GM23248 (cell line): ENCODE measurements at regions not wholly inside any gene's neighbourhood (a gene's known extent, or its start where the extent isn't known, plus 50 kb on each side); places are given as distances from the start of the nearest gene placed in this dataset.

ENCODE experiments used
- DNase-seq: peaks from one replicate; pipeline ENCODE4 v3.0.0-alpha.2; 2015
- H2AFZ ChIP-seq: fragments of 200-600 bp; sonication (generic); 2 replicates; pipeline ENCODE4 v1.6.1; 2016; ENCODE audit warnings: antibody characterized with exemption
- H3F3A ChIP-seq: fragments of 200-600 bp; sonication (generic); 2 replicates; pipeline ENCODE4 v1.6.1; 2016; ENCODE audit warnings: mild to moderate bottlenecking, antibody characterized with exemption, mixed run types; ENCODE audit not compliant: insufficient read depth
- H3K27ac ChIP-seq: fragments of 200-600 bp; sonication (generic); 2 replicates; pipeline ENCODE4 v1.5.1; 2016; ENCODE audit warnings: mild to moderate bottlenecking
- H3K27me3 ChIP-seq: fragments of 200-600 bp; sonication (generic); replicated peaks from 2 replicates; pipeline ENCODE4 v1.6.1; 2016; ENCODE audit warnings: mild to moderate bottlenecking; ENCODE audit not compliant: insufficient read depth
- H3K36me3 ChIP-seq: fragments of 200-600 bp; sonication (generic); 2 replicates; pipeline ENCODE4 v1.6.1; 2016; ENCODE audit warnings: low read depth, mild to moderate bottlenecking
- H3K4me1 ChIP-seq: fragments of 200-600 bp; sonication (generic); 2 replicates; pipeline ENCODE4 v1.6.1; 2016; ENCODE audit warnings: mild to moderate bottlenecking; ENCODE audit not compliant: insufficient read depth
- H3K4me2 ChIP-seq: fragments of 200-600 bp; sonication (generic); one replicate; pipeline ENCODE4 v1.6.1; 2016; ENCODE audit warnings: mild to moderate bottlenecking; ENCODE audit not compliant: unreplicated experiment
- H3K4me3 ChIP-seq: fragments of 200-600 bp; sonication (generic); 2 replicates; pipeline ENCODE4 v1.5.1; 2016; ENCODE audit warnings: mild to moderate bottlenecking
- H3K79me2 ChIP-seq: fragments of 200-600 bp; sonication (generic); 2 replicates; pipeline ENCODE4 v1.6.1; 2016; ENCODE audit warnings: mild to moderate bottlenecking; ENCODE audit not compliant: insufficient read depth
- H3K9ac ChIP-seq: fragments of 200-600 bp; sonication (generic); 2 replicates; pipeline ENCODE4 v1.6.1; 2016; ENCODE audit warnings: mild to moderate bottlenecking
- H3K9me2 ChIP-seq: fragments of 200-600 bp; sonication (generic); 2 replicates; pipeline ENCODE4 v1.6.1; 2016; ENCODE audit warnings: mixed run types, mild to moderate bottlenecking, moderate library complexity; ENCODE audit not compliant: insufficient read depth
- H3K9me3 ChIP-seq: fragments of 200-600 bp; sonication (generic); one replicate; pipeline ENCODE4 v1.6.1; 2017; ENCODE audit warnings: low read depth
- H4K20me1 ChIP-seq: fragments of 200-600 bp; sonication (generic); 2 replicates; pipeline ENCODE4 v1.6.0; 2016; ENCODE audit not compliant: insufficient read depth
- EZH2 ChIP-seq: fragments of 200-600 bp; sonication (generic); IDR thresholded peaks from 2 replicates; pipeline ENCODE4 v1.6.1; 2018; ENCODE audit warnings: antibody characterized with exemption, mild to moderate bottlenecking; ENCODE audit not compliant: insufficient read depth, poor library complexity, severe bottlenecking
- EZH2phosphoT487 ChIP-seq: fragments of 200-600 bp; sonication (generic); IDR thresholded peaks from 2 replicates; pipeline ENCODE4 v1.6.1; 2018; ENCODE audit warnings: antibody characterized with exemption, moderate library complexity, mild to moderate bottlenecking, low read depth; ENCODE audit not compliant: insufficient read depth
- WGBS, 2 experiments: methylation state at CpG; one replicate each; pipeline ENCODE4 v1.1.6; 2015 to 2017; ENCODE audit warnings: low lambda C conversion rate in 2 of 2, low coverage in 1 of 2; ENCODE audit errors: missing lambda C conversion rate in 2 of 2; 5-methylcytosine and 5-hydroxymethylcytosine counted together
- in situ Hi-C: fragments of 300-500 bp; cut with MboI; formaldehyde crosslinking; loops from 2 replicates; pipeline ENCODE4 v1.15.0; 2020

GRCh38 chr3:193865896-193866480 lies 270.0 kb upstream of the HES1 start:
- Histone ChIP-seq H3K27ac (no peak overlapping the region), H3K4me1 (no peaks in the 10 kb centered on the region), H3K36me3 (no peaks in the 10 kb centered on the region)

DNA sequence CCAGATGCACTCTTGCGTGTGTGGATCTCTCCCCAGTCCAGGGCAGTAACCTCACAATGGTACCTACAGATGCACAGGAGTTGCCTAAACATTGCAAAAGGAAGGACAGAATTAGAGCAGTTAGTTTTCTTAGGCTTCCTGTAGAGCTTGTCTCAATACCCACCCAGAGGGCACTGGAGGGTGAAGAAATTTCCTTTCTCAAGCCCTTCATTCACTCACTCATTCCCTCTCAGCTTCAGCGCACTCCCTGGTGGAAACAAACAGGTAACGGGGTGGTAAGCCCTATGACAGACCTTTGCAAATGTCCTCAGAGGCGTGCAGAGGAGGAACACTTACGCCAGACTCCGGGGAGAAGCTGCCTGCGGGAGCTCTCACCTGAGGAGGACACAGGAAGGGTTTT lies 267.4 kb upstream of the HES1 start:
- Histone ChIP-seq H3K9me2 (no peaks in the 10 kb centered on the region), H3K9ac (no peak overlapping the region), H2AFZ (no peak overlapping the region), H3F3A (peaks cover 8% of the 10 kb centered on the region; the same call in 1 of the 2 replicates), H3K79me2 (no peaks in the 10 kb centered on the region), H4K20me1 (no peaks in the 10 kb centered on the region), H3K27ac (no peak overlapping the region), H3K9me3 (no peaks in the 10 kb centered on the region), H3K36me3 (no peaks in the 10 kb centered on the region), H3K4me3 (no peak overlapping the region), H3K4me2 (no peak overlapping the region), H3K27me3 (peaks cover 31% of the 10 kb centered on the region), H3K4me1 (no peaks in the 10 kb centered on the region; the same call in 1 of the 2 replicates)
- TF ChIP-seq EZH2: no peak
- DNase-seq: no peak
- WGBS, 2 experiments: 78 to 88% methylated on average over 7 of the region's 7 CpGs
- in situ Hi-C loops: no loop called here

More at GRCh38 chr3:193865896-193866480, 270.0 kb upstream of the HES1 start:
- no peak overlapping the region for H2AFZ ChIP-seq
- no peak overlapping the region for H3K4me3 ChIP-seq
- TF ChIP-seq EZH2phosphoT487: no peak
- TF ChIP-seq EZH2: no peak
- H3K9ac ChIP-seq: no peak overlapping the region
- H3F3A ChIP-seq: no peaks in the 10 kb centered on the region
- H3K9me2 ChIP-seq: no peaks in the 10 kb centered on the region
- H3K79me2 ChIP-seq: no peaks in the 10 kb centered on the region
- H3K4me2 ChIP-seq: no peak overlapping the region
- no peaks in the 10 kb centered on the region for H3K9me3 ChIP-seq
- no peak for DNase-seq
- H4K20me1 ChIP-seq: no peaks in the 10 kb centered on the region
- WGBS, 2 experiments: 66 to 67% methylated on average over 4 of the region's 4 CpGs
- H3K27me3 ChIP-seq: peaks cover 41% of the 10 kb centered on the region
- in situ Hi-C loops: no loop called here

GRCh38 chr3:193869221-193870201 lies 266.4 kb upstream of the HES1 start:
- no peaks in the 10 kb centered on the region for H4K20me1 ChIP-seq
- H3K27ac ChIP-seq: no peak overlapping the region
- WGBS, 2 experiments: 78 to 81% methylated on average over 62 to 66 of the region's 71 CpGs
- H2AFZ ChIP-seq: no peak overlapping the region
- H3K4me2 ChIP-seq: no peak overlapping the region
- in situ Hi-C loops: no loop called here
- H3K9ac ChIP-seq: no peak overlapping the region
- no peak for DNase-seq
- H3K27me3 ChIP-seq: peaks cover 32% of the 10 kb centered on the region; the same call in 1 of the 2 replicates
- H3F3A ChIP-seq: peaks cover 8% of the 10 kb centered on the region; the same call in 1 of the 2 replicates
- H3K79me2 ChIP-seq: no peaks in the 10 kb centered on the region
- TF ChIP-seq EZH2 (no peak), EZH2phosphoT487 (no peak)
- no peaks in the 10 kb centered on the region for H3K9me3 ChIP-seq
- H3K4me1 ChIP-seq: no peaks in the 10 kb centered on the region; the same call in 1 of the 2 replicates
- no peak overlapping the region for H3K4me3 ChIP-seq
- no peaks in the 10 kb centered on the region for H3K36me3 ChIP-seq
- H3K9me2 ChIP-seq: no peaks in the 10 kb centered on the region

DNA sequence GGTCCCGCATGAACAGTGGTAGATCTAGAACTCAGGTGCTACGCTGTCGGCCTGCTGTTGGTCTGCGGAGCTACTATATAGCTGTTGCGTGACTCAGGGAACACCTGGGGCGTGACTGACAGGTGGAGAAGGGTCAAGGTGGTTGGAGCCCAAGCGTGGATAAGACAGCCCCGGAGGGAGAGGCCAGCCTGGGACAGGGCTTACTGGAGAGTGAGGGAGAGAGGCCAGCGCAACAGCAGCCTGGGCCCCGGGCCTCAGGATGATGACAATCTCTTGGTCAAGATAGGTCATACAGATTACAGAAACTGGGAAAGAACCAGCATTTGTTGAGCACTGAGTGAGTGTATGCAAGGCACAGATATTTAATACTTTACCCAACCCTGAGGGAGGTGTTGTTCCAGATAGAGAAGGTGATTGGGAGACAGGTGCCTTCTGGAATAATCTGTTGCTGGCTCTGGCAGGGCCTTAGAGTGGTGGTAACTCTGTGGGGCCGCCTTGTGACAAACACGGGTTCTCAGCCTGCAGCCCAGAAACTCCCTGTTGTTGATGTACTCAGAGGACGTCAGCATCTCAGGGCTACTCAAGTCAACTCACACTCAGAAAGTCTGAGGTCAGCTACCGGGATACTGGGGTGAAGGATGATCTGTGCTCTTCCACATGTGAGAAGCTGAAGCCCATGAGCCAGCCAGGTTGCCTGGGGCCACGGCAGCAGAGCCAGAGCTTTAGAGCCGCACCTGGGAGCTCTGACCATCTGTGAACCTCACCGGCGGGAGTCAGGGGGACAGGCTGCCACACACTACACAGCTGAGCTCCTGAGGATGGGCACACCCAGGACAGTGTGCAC lies 265.4 kb upstream of the HES1 start:
- H3K9ac ChIP-seq: no peak overlapping the region
- in situ Hi-C loops: no loop called here
- H3K27me3 ChIP-seq: peaks cover 32% of the 10 kb centered on the region
- H3K9me3 ChIP-seq: no peaks in the 10 kb centered on the region
- H2AFZ ChIP-seq: no peak overlapping the region
- H3K4me2 ChIP-seq: no peak overlapping the region
- no peaks in the 10 kb centered on the region for H3K9me2 ChIP-seq
- DNase-seq: no peak
- H3F3A ChIP-seq: peaks cover 8% of the 10 kb centered on the region; the same call in 1 of the 2 replicates
- H3K36me3 ChIP-seq: no peaks in the 10 kb centered on the region
- no peaks in the 10 kb centered on the region; the same call in 1 of the 2 replicates for H3K4me1 ChIP-seq
- 69% methylated on average over 18 of the region's 18 CpGs for WGBS, 2 experiments
- no peaks in the 10 kb centered on the region for H4K20me1 ChIP-seq
- H3K4me3 ChIP-seq: no peak overlapping the region
- no peak overlapping the region for H3K27ac ChIP-seq
- no peak for TF ChIP-seq EZH2
- no peak for TF ChIP-seq EZH2phosphoT487
- no peaks in the 10 kb centered on the region for H3K79me2 ChIP-seq
